ENCODE measurements at regions not wholly inside any gene's neighbourhood (a gene's known extent, or its start where the extent isn't known, plus 50 kb on each side); places are given as distances from the start of the nearest gene placed in this dataset.

- H3K27ac Mint-ChIP-seq (ENCODE audit: unreplicated experiment) = no peak overlapping the region
- no peak for DNase-seq (ENCODE audit: low spot score)
- TF ChIP-seq, protein P1, sequence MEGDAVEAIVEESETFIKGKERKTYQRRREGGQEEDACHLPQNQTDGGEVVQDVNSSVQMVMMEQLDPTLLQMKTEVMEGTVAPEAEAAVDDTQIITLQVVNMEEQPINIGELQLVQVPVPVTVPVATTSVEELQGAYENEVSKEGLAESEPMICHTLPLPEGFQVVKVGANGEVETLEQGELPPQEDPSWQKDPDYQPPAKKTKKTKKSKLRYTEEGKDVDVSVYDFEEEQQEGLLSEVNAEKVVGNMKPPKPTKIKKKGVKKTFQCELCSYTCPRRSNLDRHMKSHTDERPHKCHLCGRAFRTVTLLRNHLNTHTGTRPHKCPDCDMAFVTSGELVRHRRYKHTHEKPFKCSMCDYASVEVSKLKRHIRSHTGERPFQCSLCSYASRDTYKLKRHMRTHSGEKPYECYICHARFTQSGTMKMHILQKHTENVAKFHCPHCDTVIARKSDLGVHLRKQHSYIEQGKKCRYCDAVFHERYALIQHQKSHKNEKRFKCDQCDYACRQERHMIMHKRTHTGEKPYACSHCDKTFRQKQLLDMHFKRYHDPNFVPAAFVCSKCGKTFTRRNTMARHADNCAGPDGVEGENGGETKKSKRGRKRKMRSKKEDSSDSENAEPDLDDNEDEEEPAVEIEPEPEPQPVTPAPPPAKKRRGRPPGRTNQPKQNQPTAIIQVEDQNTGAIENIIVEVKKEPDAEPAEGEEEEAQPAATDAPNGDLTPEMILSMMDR (IDR thresholded peaks at IDR 0.05; ENCODE audit: unreplicated experiment) = no peak
- H3K4me3 Mint-ChIP-seq (ENCODE audit: unreplicated experiment) = no peak overlapping the region
- H3K27me3 Mint-ChIP-seq (ENCODE audit: unreplicated experiment) = no peaks in the 10 kb centered on the region
- no peaks in the 10 kb centered on the region for H3K9me3 Mint-ChIP-seq (ENCODE audit: unreplicated experiment)
- H3K4me1 Mint-ChIP-seq (ENCODE audit: unreplicated experiment) = no peaks in the 10 kb centered on the region
- no peaks in the 10 kb centered on the region for H3K36me3 Mint-ChIP-seq (ENCODE audit: low read depth, unreplicated experiment)
Observed at GRCh38 chr5:145130996-145131395, 704.1 kb downstream of the PRELID2 start.

DNA sequence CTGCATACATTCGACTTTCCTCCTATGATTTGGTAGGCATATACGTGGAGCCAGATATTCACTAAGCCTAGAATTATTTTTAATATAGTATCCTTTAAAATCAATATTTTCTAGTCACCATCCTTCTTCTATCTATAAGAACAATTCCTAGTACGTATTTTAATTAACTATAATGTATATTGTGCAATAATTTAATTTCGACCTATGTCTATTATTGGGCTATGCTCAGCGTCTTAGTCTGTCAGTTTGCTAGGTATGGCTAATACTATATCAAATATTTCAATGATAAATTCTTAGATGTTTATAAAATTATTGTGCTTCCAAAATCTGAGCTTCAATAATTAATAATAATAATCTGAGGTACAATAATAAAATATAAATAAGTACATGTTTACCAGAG lies 705.3 kb downstream of the PRELID2 start:
- no peaks in the 10 kb centered on the region for H3K9me3 Mint-ChIP-seq (ENCODE audit: unreplicated experiment)
- no peaks in the 10 kb centered on the region for H3K27me3 Mint-ChIP-seq (ENCODE audit: unreplicated experiment)
- TF ChIP-seq, protein P1 (IDR thresholded peaks at IDR 0.05; ENCODE audit: unreplicated experiment) = no peak
- H3K4me1 Mint-ChIP-seq (ENCODE audit: unreplicated experiment) = no peaks in the 10 kb centered on the region
- no peak for DNase-seq (ENCODE audit: low spot score)
- H3K27ac Mint-ChIP-seq (ENCODE audit: unreplicated experiment) = no peak overlapping the region
- H3K4me3 Mint-ChIP-seq (ENCODE audit: unreplicated experiment) = no peak overlapping the region
- no peaks in the 10 kb centered on the region for H3K36me3 Mint-ChIP-seq (ENCODE audit: low read depth, unreplicated experiment)

- Mint-ChIP-seq H3K4me3 (ENCODE audit: unreplicated experiment) (no peak overlapping the region), H3K27ac (ENCODE audit: unreplicated experiment) (no peak overlapping the region), H3K27me3 (ENCODE audit: unreplicated experiment) (no peaks in the 10 kb centered on the region), H3K4me1 (ENCODE audit: unreplicated experiment) (no peaks in the 10 kb centered on the region), H3K36me3 (ENCODE audit: low read depth, unreplicated experiment) (no peaks in the 10 kb centered on the region), H3K9me3 (ENCODE audit: unreplicated experiment) (no peaks in the 10 kb centered on the region)
- TF ChIP-seq, protein P1 (IDR thresholded peaks at IDR 0.05; ENCODE audit: unreplicated experiment) = no peak
- DNase-seq (ENCODE audit: low spot score) = no peak
Observed at GRCh38 chr5:145124806-145125205, 710.3 kb downstream of the PRELID2 start.

GRCh38 chr5:145118611-145119010 lies 716.5 kb downstream of the PRELID2 start:
- Mint-ChIP-seq H3K27me3 (ENCODE audit: unreplicated experiment) (no peaks in the 10 kb centered on the region), H3K4me1 (ENCODE audit: unreplicated experiment) (no peaks in the 10 kb centered on the region), H3K4me3 (ENCODE audit: unreplicated experiment) (no peak overlapping the region), H3K9me3 (ENCODE audit: unreplicated experiment) (no peaks in the 10 kb centered on the region), H3K27ac (ENCODE audit: unreplicated experiment) (no peak overlapping the region), H3K36me3 (ENCODE audit: low read depth, unreplicated experiment) (no peaks in the 10 kb centered on the region)
- TF ChIP-seq, protein P1 (IDR thresholded peaks at IDR 0.05; ENCODE audit: unreplicated experiment) = no peak
- DNase-seq (ENCODE audit: low spot score) = no peak

DNA sequence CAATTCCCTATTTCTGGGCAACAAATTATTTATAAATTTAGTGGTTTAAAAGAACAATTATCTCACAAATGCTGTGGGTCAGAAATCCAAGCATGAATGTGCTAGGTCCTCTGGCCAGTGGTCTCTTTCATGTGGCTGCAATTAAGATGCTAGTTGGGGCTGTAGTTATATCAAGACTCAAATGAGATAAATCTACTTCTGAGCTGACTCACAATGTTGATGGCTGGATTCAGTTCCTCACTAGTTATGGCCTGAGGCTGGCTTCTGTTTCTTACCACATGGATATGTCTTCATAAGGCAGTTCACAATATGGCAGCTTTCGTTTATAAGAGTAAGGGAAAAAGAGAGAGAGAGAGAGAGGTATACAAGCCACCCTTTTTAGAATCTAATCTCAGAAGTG lies 717.0 kb downstream of the PRELID2 start:
- Mint-ChIP-seq H3K27ac (ENCODE audit: unreplicated experiment) (no peak overlapping the region), H3K27me3 (ENCODE audit: unreplicated experiment) (no peaks in the 10 kb centered on the region)

More for the DNA sequence above, 717.0 kb downstream of the PRELID2 start:
- no peak for DNase-seq (ENCODE audit: low spot score)
- Mint-ChIP-seq H3K4me1 (ENCODE audit: unreplicated experiment) (no peaks in the 10 kb centered on the region), H3K4me3 (ENCODE audit: unreplicated experiment) (no peak overlapping the region), H3K9me3 (ENCODE audit: unreplicated experiment) (no peaks in the 10 kb centered on the region), H3K36me3 (ENCODE audit: low read depth, unreplicated experiment) (no peaks in the 10 kb centered on the region)
- TF ChIP-seq, protein P1 (IDR thresholded peaks at IDR 0.05; ENCODE audit: unreplicated experiment) = no peak
